ENCODE measurements at regions not wholly inside any gene's neighbourhood (a gene's known extent, or its start where the extent isn't known, plus 50 kb on each side); places are given as distances from the start of the nearest gene placed in this dataset.

DNA sequence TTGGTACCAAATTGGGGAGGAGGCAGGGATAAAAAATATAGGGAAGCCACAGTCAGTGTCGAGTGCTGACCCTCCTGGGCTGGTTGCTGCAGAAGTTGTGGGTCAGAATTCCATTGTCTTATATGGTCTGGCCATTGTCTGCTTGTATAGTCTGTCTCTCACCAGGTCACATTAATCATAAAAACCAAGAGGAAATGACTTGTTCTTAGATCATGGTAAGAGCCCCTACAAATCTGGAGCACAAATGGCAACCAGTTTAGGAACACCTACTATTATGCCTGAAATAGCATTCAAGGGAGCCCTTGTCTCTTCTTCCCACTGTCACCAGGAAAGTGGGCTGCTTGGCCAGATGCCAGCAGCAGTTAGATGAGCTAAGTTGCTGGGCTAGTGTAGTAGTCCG lies 119.7 kb upstream of the RMP24 start:
- Histone ChIP-seq H3K4me2 (replicated peaks; ENCODE audit: low read depth, low read length, poor library complexity, severe bottlenecking) (no peak overlapping the region), H3K9ac (ENCODE audit: low read length) (no peak overlapping the region), H2AFZ (ENCODE audit: insufficient read depth, low read depth, low read length, poor library complexity, severe bottlenecking) (no peak overlapping the region), H3K36me3 (replicated peaks in 1 of 2; ENCODE audit: control extremely low read depth in 1 of 2, control insufficient read depth in 1 of 2, extremely low read depth in 1 of 2, insufficient read depth in 2 of 2, low read length in 1 of 2) (no peaks in the 10 kb centered on the region), H3K4me3 (ENCODE audit: control extremely low read depth in 1 of 5, extremely low read depth in 1 of 5, insufficient read depth in 1 of 5, low read depth in 2 of 5, low read length in 4 of 5) (no peak overlapping the region), H3K4me1 (ENCODE audit: control insufficient read depth in 2 of 2, insufficient read depth in 2 of 2, low read length in 2 of 2) (peaks cover 0 to 8% of the 10 kb centered on the region in 2 donors), H4K20me1 (ENCODE audit: control insufficient read depth, insufficient read depth, low read length, poor library complexity, severe bottlenecking) (no peaks in the 10 kb centered on the region), H3K27me3 (replicated peaks in 1 of 4; ENCODE audit: control extremely low read depth in 1 of 4, control insufficient read depth in 3 of 4, insufficient read depth in 4 of 4, low read length in 3 of 4) (no peaks in the 10 kb centered on the region), H3K79me2 (ENCODE audit: control insufficient read depth, insufficient read depth, low read length) (no peaks in the 10 kb centered on the region), H3K9me3 (ENCODE audit: control extremely low read depth in 1 of 3, control insufficient read depth in 2 of 3, insufficient read depth in 1 of 3, low read length in 2 of 3) (no peaks in the 10 kb centered on the region), H3K27ac (ENCODE audit: low read length in 2 of 2) (no peak overlapping the region)
- peaks cover 4% of the 10 kb centered on the region for H3K9me3 Mint-ChIP-seq (ENCODE audit: insufficient read depth)
- peaks cover 3% of the 10 kb centered on the region for H3K4me1 Mint-ChIP-seq
- H3K27ac Mint-ChIP-seq = no peak overlapping the region
- ChIA-PET POLR2A (no interaction called here), CTCF (no interaction called here)
- intact Hi-C loops (cut with micrococcal nuclease) = no loop called here
- ATAC-seq (ENCODE audit: low read depth) (no peak), DNase-seq (no peak)
- TF ChIP-seq EZH2 (IDR thresholded peaks at IDR 0.05; ENCODE audit: borderline replicate concordance, insufficient read depth, low read depth, low read length, poor library complexity, severe bottlenecking) = no peak
- TF ChIP-seq, protein P1, sequence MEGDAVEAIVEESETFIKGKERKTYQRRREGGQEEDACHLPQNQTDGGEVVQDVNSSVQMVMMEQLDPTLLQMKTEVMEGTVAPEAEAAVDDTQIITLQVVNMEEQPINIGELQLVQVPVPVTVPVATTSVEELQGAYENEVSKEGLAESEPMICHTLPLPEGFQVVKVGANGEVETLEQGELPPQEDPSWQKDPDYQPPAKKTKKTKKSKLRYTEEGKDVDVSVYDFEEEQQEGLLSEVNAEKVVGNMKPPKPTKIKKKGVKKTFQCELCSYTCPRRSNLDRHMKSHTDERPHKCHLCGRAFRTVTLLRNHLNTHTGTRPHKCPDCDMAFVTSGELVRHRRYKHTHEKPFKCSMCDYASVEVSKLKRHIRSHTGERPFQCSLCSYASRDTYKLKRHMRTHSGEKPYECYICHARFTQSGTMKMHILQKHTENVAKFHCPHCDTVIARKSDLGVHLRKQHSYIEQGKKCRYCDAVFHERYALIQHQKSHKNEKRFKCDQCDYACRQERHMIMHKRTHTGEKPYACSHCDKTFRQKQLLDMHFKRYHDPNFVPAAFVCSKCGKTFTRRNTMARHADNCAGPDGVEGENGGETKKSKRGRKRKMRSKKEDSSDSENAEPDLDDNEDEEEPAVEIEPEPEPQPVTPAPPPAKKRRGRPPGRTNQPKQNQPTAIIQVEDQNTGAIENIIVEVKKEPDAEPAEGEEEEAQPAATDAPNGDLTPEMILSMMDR (IDR thresholded peaks at IDR 0.05) = no peak
- no peak overlapping the region for H3K4me3 Mint-ChIP-seq
- WGBS (ENCODE audit: insufficient coverage) = 88% methylated on average over 1 of the region's 2 CpGs
- peaks cover 19% of the 10 kb centered on the region for H3K27me3 Mint-ChIP-seq

DNA sequence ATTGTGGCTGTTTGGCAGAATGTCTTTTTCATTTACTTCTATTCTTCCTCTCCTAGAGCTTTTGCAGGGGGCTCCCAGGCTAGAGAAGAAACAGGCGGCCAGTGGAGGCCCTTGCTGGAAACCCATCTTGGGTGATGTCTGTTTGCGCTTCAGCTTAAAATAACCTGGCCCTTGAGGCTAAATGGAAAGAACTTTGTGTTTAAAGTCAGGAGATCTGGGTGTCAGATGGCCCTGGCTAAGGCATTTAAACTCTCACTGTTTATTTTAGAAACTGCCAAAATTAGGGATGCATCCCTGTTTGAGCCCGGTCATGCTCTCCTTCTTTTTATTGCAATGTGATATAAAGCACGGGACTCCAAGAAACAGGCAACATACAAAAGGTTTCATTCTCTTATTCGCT lies 118.4 kb upstream of the RMP24 start:
- no peak overlapping the region for H3K4me3 ChIP-seq (ENCODE audit: control extremely low read depth in 1 of 5, extremely low read depth in 1 of 5, insufficient read depth in 1 of 5, low read depth in 2 of 5, low read length in 4 of 5)
- peaks cover 0 to 8% of the 10 kb centered on the region in 2 donors for H3K4me1 ChIP-seq (ENCODE audit: control insufficient read depth in 2 of 2, insufficient read depth in 2 of 2, low read length in 2 of 2)
- H3K79me2 ChIP-seq (ENCODE audit: control insufficient read depth, insufficient read depth, low read length) = no peaks in the 10 kb centered on the region
- ChIA-PET CTCF (no interaction called here), POLR2A (no interaction called here)
- no peak overlapping the region for H3K4me2 ChIP-seq (replicated peaks; ENCODE audit: low read depth, low read length, poor library complexity, severe bottlenecking)
- H3K9me3 ChIP-seq (ENCODE audit: control extremely low read depth in 1 of 3, control insufficient read depth in 2 of 3, insufficient read depth in 1 of 3, low read length in 2 of 3) = no peaks in the 10 kb centered on the region
- H3K36me3 ChIP-seq (replicated peaks in 1 of 2; ENCODE audit: control extremely low read depth in 1 of 2, control insufficient read depth in 1 of 2, extremely low read depth in 1 of 2, insufficient read depth in 2 of 2, low read length in 1 of 2) = no peaks in the 10 kb centered on the region
- ATAC-seq (ENCODE audit: low read depth) (no peak), DNase-seq (no peak)
- intact Hi-C loops (cut with micrococcal nuclease) = no loop called here
- H2AFZ ChIP-seq (ENCODE audit: insufficient read depth, low read depth, low read length, poor library complexity, severe bottlenecking) = no peak overlapping the region
- no peak overlapping the region for H3K4me3 Mint-ChIP-seq
- no peak overlapping the region for H3K27ac ChIP-seq (ENCODE audit: low read length in 2 of 2)
- TF ChIP-seq, protein P1 (IDR thresholded peaks at IDR 0.05) = no peak
- TF ChIP-seq EZH2 (IDR thresholded peaks at IDR 0.05; ENCODE audit: borderline replicate concordance, insufficient read depth, low read depth, low read length, poor library complexity, severe bottlenecking) = no peak
- no peaks in the 10 kb centered on the region for H4K20me1 ChIP-seq (ENCODE audit: control insufficient read depth, insufficient read depth, low read length, poor library complexity, severe bottlenecking)
- no peak overlapping the region for H3K9ac ChIP-seq (ENCODE audit: low read length)
- peaks cover 4% of the 10 kb centered on the region for H3K9me3 Mint-ChIP-seq (ENCODE audit: insufficient read depth)
- no peak overlapping the region for H3K27ac Mint-ChIP-seq
- no peaks in the 10 kb centered on the region for H3K27me3 ChIP-seq (replicated peaks in 1 of 4; ENCODE audit: control extremely low read depth in 1 of 4, control insufficient read depth in 3 of 4, insufficient read depth in 4 of 4, low read length in 3 of 4)
- WGBS (ENCODE audit: insufficient coverage) = 100% methylated on average over 4 of the region's 5 CpGs
- peaks cover 3% of the 10 kb centered on the region for H3K4me1 Mint-ChIP-seq
- peaks cover 21% of the 10 kb centered on the region for H3K27me3 Mint-ChIP-seq

Data from B cell (primary cell).